ENCODE measurements at regions not wholly inside any gene's neighbourhood (a gene's known extent, or its start where the extent isn't known, plus 50 kb on each side); places are given as distances from the start of the nearest gene placed in this dataset.

DNA sequence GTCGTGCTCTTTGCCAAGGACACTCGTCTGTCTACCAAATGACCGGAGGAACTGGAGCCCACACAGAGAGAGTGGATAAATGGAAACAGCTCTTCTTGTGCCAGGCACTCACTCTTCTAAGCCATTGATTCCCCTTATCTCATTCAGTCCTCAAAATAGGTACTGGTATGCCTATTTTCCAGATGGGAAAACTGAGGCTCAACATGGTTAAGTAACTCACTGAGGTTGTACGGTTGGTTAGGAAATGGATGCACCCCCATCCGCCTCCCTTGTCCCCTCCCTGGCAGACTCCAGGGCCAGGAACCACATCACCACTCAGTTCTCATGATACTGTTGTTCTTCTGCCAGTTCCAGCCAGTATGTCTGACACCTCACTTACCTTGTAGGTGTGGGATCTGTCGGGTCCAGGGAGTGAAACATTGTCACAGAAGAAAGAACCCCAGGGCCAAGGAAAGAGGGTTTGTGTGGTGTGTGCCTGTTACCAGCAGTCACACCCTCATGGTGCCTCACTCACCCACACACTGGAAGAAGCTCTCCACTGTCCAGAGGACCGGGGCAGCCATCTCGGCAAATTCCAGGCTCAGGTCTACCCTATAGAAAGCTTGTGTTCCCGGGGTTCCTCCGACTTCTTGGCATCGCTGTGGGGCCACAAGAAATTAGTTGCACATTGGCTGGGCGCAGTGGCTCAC, 58.8 kb upstream of the TARDBP start:
- Histone ChIP-seq H3K4me1 (ENCODE audit: control insufficient read depth in 4 of 4, insufficient read depth in 4 of 4, low read length in 3 of 4) (no peaks in the 10 kb centered on the region), H3K9me3 (ENCODE audit: control insufficient read depth in 4 of 4, low read length in 3 of 4) (peaks cover 0 to 8% (median 6%) of the 10 kb centered on the region in 4 donors), H3K36me3 (ENCODE audit: control insufficient read depth in 4 of 4, insufficient read depth in 3 of 4, low read depth in 1 of 4, low read length in 3 of 4) (no peaks in the 10 kb centered on the region), H3K9ac (ENCODE audit: low read depth in 1 of 2, low read length in 2 of 2) (no peak overlapping the region), H3K27ac (ENCODE audit: low read depth in 1 of 2, low read length in 2 of 2) (no peak overlapping the region), H3K27me3 (ENCODE audit: control insufficient read depth in 4 of 4, insufficient read depth in 4 of 4, low read length in 3 of 4) (no peaks in the 10 kb centered on the region), H3K4me3 (ENCODE audit: low read depth in 1 of 3, low read length in 3 of 3) (no peak overlapping the region)
- WGBS, result 92% methylated on average over 12 of the region's 12 CpGs
- TF ChIP-seq, protein P1, sequence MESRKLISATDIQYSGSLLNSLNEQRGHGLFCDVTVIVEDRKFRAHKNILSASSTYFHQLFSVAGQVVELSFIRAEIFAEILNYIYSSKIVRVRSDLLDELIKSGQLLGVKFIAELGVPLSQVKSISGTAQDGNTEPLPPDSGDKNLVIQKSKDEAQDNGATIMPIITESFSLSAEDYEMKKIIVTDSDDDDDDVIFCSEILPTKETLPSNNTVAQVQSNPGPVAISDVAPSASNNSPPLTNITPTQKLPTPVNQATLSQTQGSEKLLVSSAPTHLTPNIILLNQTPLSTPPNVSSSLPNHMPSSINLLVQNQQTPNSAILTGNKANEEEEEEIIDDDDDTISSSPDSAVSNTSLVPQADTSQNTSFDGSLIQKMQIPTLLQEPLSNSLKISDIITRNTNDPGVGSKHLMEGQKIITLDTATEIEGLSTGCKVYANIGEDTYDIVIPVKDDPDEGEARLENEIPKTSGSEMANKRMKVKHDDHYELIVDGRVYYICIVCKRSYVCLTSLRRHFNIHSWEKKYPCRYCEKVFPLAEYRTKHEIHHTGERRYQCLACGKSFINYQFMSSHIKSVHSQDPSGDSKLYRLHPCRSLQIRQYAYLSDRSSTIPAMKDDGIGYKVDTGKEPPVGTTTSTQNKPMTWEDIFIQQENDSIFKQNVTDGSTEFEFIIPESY (IDR thresholded peaks at IDR 0.05), result no peak
- TF ChIP-seq, protein P2, sequence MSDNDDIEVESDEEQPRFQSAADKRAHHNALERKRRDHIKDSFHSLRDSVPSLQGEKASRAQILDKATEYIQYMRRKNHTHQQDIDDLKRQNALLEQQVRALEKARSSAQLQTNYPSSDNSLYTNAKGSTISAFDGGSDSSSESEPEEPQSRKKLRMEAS (IDR thresholded peaks at IDR 0.05), result no peak
- DNase-seq (ENCODE audit: low spot score), result no peak

GRCh38 chr1:10957133-10957532, 55.3 kb upstream of the TARDBP start:
- no peak for TF ChIP-seq RXRA (IDR thresholded peaks at IDR 0.05)
- no peak for TF ChIP-seq HNF4A (conservative IDR thresholded peaks at IDR 0.05)
- TF ChIP-seq GABPA (IDR thresholded peaks at IDR 0.05 in 1 of 2, conservative IDR thresholded peaks at IDR 0.05 in 1 of 2), result no peak
- no peak for TF ChIP-seq YY1 (IDR thresholded peaks at IDR 0.05)
- DNase-seq (ENCODE audit: low spot score), result no peak
- peaks cover 0 to 3% (median 0%) of the 10 kb centered on the region in 4 donors for H3K4me1 ChIP-seq (ENCODE audit: control insufficient read depth in 4 of 4, insufficient read depth in 4 of 4, low read length in 3 of 4)
- H3K9me3 ChIP-seq (ENCODE audit: control insufficient read depth in 4 of 4, low read length in 3 of 4), result peaks cover 0 to 8% (median 6%) of the 10 kb centered on the region in 4 donors
- H3K9ac ChIP-seq (ENCODE audit: low read depth in 1 of 2, low read length in 2 of 2), result no peak overlapping the region
- H3K27me3 ChIP-seq (ENCODE audit: control insufficient read depth in 4 of 4, insufficient read depth in 4 of 4, low read length in 3 of 4), result no peaks in the 10 kb centered on the region
- H3K27ac ChIP-seq (ENCODE audit: low read depth in 1 of 2, low read length in 2 of 2), result no peak overlapping the region
- WGBS, result 79% methylated on average over 15 of the region's 15 CpGs
- no peak overlapping the region for H3K4me3 ChIP-seq (ENCODE audit: low read depth in 1 of 3, low read length in 3 of 3)
- no peaks in the 10 kb centered on the region for H3K36me3 ChIP-seq (ENCODE audit: control insufficient read depth in 4 of 4, insufficient read depth in 3 of 4, low read depth in 1 of 4, low read length in 3 of 4)

DNA sequence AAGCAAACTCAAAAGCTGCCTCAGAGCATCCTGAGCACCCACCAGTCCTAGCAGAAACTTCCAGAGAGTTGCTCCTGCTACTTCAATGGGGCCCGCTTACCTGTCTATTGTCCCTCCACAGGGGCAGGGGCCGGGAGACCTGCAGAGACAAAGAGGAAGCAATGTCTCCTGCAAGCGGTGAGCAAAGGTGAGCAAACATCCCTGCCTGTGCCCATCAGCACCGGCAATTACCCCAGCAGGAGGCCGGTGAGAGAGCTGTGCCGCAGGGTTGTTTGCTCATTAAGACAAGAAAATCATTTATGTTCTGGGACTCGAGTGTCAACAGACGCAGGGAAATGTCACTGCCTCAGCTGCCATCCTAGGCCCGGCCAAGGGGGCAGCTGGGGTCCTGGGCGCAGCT, 53.8 kb upstream of the TARDBP start:
- TF ChIP-seq, protein P2 (IDR thresholded peaks at IDR 0.05), result no peak
- no peak for TF ChIP-seq RAD21 (IDR thresholded peaks at IDR 0.05)
- TF ChIP-seq, protein P3, sequence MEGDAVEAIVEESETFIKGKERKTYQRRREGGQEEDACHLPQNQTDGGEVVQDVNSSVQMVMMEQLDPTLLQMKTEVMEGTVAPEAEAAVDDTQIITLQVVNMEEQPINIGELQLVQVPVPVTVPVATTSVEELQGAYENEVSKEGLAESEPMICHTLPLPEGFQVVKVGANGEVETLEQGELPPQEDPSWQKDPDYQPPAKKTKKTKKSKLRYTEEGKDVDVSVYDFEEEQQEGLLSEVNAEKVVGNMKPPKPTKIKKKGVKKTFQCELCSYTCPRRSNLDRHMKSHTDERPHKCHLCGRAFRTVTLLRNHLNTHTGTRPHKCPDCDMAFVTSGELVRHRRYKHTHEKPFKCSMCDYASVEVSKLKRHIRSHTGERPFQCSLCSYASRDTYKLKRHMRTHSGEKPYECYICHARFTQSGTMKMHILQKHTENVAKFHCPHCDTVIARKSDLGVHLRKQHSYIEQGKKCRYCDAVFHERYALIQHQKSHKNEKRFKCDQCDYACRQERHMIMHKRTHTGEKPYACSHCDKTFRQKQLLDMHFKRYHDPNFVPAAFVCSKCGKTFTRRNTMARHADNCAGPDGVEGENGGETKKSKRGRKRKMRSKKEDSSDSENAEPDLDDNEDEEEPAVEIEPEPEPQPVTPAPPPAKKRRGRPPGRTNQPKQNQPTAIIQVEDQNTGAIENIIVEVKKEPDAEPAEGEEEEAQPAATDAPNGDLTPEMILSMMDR (IDR thresholded peaks at IDR 0.05; ENCODE audit: low read depth, low read length, missing input control), result no peak
- no peak for TF ChIP-seq EGR1 (IDR thresholded peaks at IDR 0.05; ENCODE audit: low read depth in 2 of 2)
- no peak for TF ChIP-seq HNF4G (IDR thresholded peaks at IDR 0.05)
- TF ChIP-seq ATF3 (IDR thresholded peaks at IDR 0.05), result no peak
- no peak for TF ChIP-seq JUND (IDR thresholded peaks at IDR 0.05)
- TF ChIP-seq REST (IDR thresholded peaks at IDR 0.05), result no peak
- TF ChIP-seq TAF1 (conservative IDR thresholded peaks at IDR 0.05), result no peak
- TF ChIP-seq FOXA2 (IDR thresholded peaks at IDR 0.05), result no peak
- H3K27ac ChIP-seq (ENCODE audit: low read depth in 1 of 2, low read length in 2 of 2), result no peak overlapping the region
- no peaks in the 10 kb centered on the region for H3K27me3 ChIP-seq (ENCODE audit: control insufficient read depth in 4 of 4, insufficient read depth in 4 of 4, low read length in 3 of 4)
- no peak for DNase-seq (ENCODE audit: low spot score)
- no peak overlapping the region for H3K9ac ChIP-seq (ENCODE audit: low read depth in 1 of 2, low read length in 2 of 2)
- 85% methylated on average over 10 of the region's 10 CpGs for WGBS
- H3K4me3 ChIP-seq (ENCODE audit: low read depth in 1 of 3, low read length in 3 of 3), result no peak overlapping the region
- peaks cover 0 to 8% (median 2%) of the 10 kb centered on the region in 4 donors for H3K4me1 ChIP-seq (ENCODE audit: control insufficient read depth in 4 of 4, insufficient read depth in 4 of 4, low read length in 3 of 4)
- H3K9me3 ChIP-seq (ENCODE audit: control insufficient read depth in 4 of 4, low read length in 3 of 4), result peaks cover 0 to 3% (median 2%) of the 10 kb centered on the region in 4 donors
- H3K36me3 ChIP-seq (ENCODE audit: control insufficient read depth in 4 of 4, insufficient read depth in 3 of 4, low read depth in 1 of 4, low read length in 3 of 4), result no peaks in the 10 kb centered on the region
